SKM-1 treated with dmso at 0.1 percent for 144 hours (cell line): ENCODE measurements at regions not wholly inside any gene's neighbourhood (a gene's known extent, or its start where the extent isn't known, plus 50 kb on each side); places are given as distances from the start of the nearest gene placed in this dataset.

Experiments used
- DNase-seq: peaks from one replicate; lab custom pipeline; 2025; ENCODE audit not compliant: unreplicated experiment; lab: John Stamatoyannopoulos, UW

DNA sequence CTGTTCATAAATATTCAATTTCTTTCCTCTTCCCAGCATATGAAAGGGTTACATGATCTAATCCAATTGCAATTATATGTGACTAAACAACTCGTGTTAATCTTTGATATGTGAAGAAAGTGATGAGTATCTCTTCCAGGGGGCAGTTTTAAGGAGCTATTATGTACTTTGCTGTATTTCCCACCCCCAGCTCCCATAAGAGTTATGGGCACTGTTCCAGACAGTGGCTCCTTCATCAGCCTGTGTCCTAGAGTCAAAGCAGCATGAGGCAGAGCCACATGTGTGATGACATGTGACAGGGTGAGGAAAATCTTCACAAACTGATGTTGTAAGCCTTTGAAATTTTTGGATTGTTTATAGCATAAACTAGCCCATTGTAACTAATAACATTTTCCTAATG lies 315.4 kb downstream of the DIPK2A start:
- no peak for DNase-seq

GRCh38 chr3:144289057-144289456 lies 317.4 kb downstream of the DIPK2A start:
- no peak for DNase-seq

GRCh38 chr3:144294659-144295538 lies 323.3 kb downstream of the DIPK2A start:
- DNase-seq: no peak

- no peak for DNase-seq
These were observed 324.0 kb downstream of the DIPK2A start for GRCh38 chr3:144295613-144296012.

GRCh38 chr3:144296808-144297207 lies 325.2 kb downstream of the DIPK2A start:
- DNase-seq: no peak

- DNase-seq: no peak
These were observed 330.2 kb downstream of the DIPK2A start for GRCh38 chr3:144301863-144302262.

GRCh38 chr3:144307951-144308350 lies 336.3 kb downstream of the DIPK2A start:
- no peak for DNase-seq

GRCh38 chr3:144308396-144308795 lies 336.8 kb downstream of the DIPK2A start:
- DNase-seq: no peak

GRCh38 chr3:144312702-144313101 lies 341.1 kb downstream of the DIPK2A start:
- DNase-seq: no peak

DNA sequence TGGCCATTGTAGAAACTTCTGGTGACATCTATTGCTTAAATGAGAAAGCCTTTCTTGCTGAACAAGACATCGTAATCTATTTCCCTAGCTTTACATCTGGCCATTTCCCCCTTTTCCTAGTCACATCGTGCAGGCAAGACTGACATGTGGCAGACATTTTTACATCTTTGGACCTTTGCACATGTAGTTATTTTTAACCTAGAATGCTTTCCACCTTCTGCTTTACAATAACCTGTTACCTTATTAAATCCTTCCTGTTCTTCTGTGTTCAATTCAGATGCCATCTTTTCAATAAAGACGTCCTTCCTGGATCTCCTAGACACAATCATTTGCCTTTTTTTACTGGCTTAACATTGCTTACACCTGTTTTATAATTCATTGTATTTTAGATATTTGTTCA lies 343.3 kb downstream of the DIPK2A start:
- DNase-seq: no peak

DNA sequence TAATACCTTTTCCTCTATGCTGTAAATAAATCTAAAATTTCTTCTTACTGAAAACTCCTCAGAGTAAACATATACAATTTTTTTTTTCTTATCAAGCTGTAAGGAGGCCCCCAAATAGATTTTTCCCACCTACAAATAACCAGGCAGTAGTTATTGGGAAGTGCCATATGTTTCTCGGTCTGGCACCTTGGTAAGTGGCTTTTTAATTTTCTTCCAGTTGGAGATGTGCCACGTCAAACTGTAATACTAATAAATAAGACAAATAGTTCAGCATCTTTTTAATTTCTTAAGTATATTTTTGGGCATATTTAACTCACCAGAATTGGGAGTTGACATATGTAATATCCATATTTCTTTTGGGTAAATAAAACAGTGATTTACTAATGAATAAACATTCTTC lies 346.3 kb downstream of the DIPK2A start:
- DNase-seq: no peak

DNA sequence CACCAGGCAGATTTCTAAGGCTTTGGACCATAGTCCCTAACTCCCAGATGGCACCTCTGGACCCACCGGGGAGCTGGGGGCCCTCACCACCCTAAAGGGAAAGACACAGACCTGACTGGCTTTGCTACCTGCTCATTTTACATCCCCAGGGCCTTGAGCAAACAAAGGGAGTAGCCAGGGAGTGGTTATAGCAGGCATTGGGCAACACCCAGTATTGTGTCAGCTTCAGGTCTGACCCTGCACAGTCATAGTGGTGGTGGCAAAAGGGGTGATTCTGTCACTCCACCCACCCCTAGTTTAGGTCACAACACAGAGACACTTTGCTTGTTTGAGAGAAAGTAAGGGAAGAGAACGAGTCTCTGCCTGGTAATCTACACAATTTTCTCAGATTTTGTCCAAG lies 352.5 kb downstream of the DIPK2A start:
- DNase-seq: peak; percentile 38

- DNase-seq: peak; percentile 20
These were observed 361.2 kb downstream of the DIPK2A start for GRCh38 chr3:144332868-144333267.

DNA sequence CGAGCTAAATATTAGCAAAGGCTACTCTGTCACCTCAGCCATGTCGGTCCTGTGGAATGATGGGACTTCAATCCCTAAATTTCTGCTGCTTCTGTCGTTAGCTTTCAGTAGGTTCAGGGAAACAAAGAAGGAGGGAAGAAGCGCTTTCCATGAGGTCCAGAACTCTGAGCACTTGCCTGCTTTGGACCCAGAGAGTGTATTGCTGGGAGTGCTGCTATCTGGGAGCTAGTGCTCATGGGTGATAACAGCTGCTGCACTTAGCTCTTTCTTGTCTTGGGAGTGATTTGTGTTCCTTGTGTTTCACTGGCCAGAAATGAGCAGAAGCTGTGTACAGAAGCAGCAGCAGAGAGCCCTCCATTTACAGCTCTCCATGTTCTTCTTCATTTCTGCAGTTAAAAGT lies 369.8 kb downstream of the DIPK2A start:
- no peak for DNase-seq

DNA sequence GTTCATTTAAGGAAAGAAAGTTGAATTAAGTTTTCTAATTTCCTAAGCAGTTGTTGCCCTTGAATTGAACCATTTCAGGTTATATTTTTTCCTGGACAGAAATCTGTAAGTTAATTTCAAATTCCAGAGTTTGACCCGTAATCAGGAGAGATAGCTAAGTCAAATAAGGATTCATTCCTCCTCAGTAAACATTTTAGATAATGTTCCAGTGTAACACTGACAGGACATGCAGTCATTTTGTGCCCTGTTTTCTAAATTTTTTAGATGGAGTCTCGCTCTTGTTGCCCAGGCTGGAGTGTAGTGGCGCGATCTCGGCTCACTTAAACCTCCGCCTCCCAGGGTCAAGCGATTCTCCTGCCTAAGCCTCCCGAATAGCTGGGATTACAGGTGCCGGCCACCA lies 371.7 kb downstream of the DIPK2A start:
- no peak for DNase-seq

DNA sequence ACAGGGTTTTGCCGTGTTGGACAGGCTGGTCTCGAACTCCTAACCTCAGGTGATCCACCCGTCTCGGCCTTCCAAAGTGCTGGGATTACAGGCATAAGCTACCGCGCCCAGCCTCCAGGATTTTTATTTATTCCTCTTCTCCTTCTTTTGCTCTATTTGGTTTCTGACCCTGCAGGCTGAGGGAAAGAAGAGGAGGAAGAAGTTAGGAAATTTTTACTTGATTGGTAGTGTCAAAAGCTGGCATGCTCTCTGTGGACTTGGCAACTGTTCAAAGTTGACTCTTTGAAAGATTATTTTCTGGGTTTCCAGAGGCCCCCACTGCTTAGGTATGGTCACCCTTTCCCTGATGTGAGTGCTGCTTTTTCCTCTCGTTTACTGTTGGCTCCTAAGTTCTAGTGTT lies 372.2 kb downstream of the DIPK2A start:
- DNase-seq: no peak

- peak; percentile 20 for DNase-seq
These were observed 373.4 kb downstream of the DIPK2A start for GRCh38 chr3:144344925-144345548.

- no peak for DNase-seq
These were observed 378.5 kb downstream of the DIPK2A start for GRCh38 chr3:144350125-144350524.

- no peak for DNase-seq
These were observed 379.4 kb downstream of the DIPK2A start for GRCh38 chr3:144351011-144351410.

GRCh38 chr3:144351773-144352365 lies 380.2 kb downstream of the DIPK2A start:
- DNase-seq: no peak

DNA sequence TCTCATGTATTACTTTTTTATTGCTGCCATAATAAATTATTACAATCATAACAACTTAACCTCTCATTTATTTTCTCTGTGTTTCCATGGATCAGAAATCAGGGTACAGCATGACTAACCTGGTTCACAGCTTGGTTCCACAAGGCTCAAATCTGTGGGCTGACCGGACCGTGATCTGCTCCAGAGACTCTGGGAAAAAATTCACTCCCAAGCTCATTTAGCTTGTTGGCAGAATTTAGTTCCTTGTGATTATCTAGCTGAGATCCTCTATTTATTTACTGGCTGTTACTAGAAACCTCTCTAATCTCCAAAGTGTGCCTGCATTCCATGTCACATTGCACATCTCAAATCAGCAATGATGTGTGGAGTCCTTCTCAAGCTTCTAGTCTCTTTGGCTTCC lies 386.6 kb downstream of the DIPK2A start:
- DNase-seq: no peak

DNA sequence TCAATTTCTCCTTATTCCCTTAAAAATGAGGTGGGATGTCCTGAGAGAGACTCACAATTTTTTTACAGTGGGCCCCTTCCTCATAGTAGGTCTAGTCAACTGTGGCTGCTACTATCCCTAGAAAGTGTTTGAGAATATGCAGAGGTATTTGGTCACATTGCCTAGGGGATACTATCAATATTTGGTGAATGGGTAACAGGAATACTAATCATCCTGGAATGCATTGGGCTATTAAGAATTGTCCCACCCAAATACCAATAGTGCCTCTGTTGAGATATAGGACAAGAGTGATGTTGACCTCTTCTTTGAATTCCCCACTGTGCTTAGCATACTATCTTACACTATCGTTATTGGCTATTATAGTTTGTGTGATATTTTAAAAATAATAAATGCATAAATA lies 389.4 kb downstream of the DIPK2A start:
- DNase-seq: no peak
